ENCODE measurements at regions not wholly inside any gene's neighbourhood (a gene's known extent, or its start where the extent isn't known, plus 50 kb on each side); places are given as distances from the start of the nearest gene placed in this dataset.

DNA sequence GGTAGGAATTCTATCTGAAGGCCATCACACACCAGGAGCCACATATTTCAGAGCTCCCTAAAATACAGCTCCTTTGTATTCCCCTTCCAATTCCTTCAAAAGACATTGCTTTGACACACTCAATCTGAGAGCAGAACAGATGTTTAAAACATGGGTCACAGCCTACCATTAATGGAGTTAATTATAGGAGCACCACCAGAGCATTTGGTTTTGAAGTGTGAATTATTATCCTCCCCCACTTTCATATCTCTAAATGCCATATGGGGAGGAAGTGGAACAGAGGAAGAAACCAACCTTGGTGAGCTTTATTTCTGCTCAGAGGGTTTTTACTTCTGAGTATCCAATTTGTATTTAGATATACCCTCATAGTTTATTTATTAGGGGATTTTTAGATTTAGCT, 50.7 kb upstream of the TNFRSF21 start:
- no peaks in the 10 kb centered on the region for H3K36me3 Mint-ChIP-seq (ENCODE audit: low read depth)
- no peaks in the 10 kb centered on the region for H3K9me3 Mint-ChIP-seq
- peaks cover 49% of the 10 kb centered on the region for H3K27me3 Mint-ChIP-seq
- no peak overlapping the region for H3K4me3 Mint-ChIP-seq
- H3K4me1 Mint-ChIP-seq (ENCODE audit: low read depth): peaks cover 28% of the 10 kb centered on the region
- no peak overlapping the region for H3K27ac Mint-ChIP-seq
- intact Hi-C loops (cut with micrococcal nuclease): loop anchor here (5.0 kb wide), 1 partner anchor 77 kb away; no protein-coding TSS in a partner anchor

DNA sequence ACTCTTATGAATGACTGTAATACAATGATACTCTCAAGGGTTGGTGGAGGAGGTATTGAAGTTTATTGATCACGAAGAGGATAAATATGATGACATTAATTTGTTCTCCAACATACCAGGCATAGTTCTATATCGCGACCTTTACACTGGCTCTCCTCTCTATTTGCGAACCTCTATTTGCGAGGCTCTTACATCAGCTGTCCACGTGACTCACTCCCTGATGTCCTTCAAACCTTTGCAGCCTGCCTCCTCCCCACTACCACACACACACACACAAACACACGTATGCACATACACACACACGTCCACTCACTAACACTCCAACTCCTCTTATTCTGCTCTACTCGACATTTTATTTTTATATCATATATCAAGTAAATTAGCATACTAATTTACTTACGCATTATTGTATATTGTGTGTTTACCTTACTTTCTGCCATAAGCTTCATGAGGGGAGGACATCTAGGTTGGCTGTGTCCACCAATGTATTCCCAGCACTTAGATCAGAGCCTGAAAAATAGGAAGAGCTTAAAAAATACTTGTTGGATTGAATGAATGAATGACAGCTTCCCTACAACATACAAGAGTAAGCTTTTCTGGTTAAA, 53.3 kb upstream of the TNFRSF21 start:
- Mint-ChIP-seq H3K4me3 (no peak overlapping the region), H3K4me1 (ENCODE audit: low read depth) (peaks cover 16% of the 10 kb centered on the region), H3K27ac (no peak overlapping the region), H3K9me3 (no peaks in the 10 kb centered on the region), H3K27me3 (peaks cover 51% of the 10 kb centered on the region), H3K36me3 (ENCODE audit: low read depth) (no peaks in the 10 kb centered on the region)
- intact Hi-C loops (cut with micrococcal nuclease): loop anchor here (5.0 kb wide), 1 partner anchor 74 kb away; no protein-coding TSS in a partner anchor

DNA sequence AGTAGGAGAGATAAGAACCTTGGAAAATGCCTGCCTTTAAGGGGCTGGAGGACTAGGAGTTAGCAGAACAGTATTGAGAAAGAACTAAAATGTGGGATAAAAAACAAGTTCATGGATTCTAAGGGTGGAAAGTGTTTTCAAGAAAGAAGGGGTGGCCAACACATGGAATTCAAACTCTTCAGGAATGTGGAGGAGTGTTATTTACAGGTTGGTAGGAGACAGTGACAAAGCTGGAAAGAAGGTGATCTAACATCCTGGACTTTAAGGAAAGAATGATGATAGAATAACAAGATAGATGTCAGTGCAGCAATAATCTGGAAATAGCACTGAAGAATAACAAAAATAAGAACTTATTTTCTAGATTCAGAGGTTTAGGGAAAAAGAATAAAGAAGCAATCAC, 54.0 kb upstream of the TNFRSF21 start:
- Mint-ChIP-seq H3K4me3 (no peak overlapping the region), H3K27ac (no peak overlapping the region), H3K4me1 (ENCODE audit: low read depth) (peaks cover 9% of the 10 kb centered on the region), H3K9me3 (no peaks in the 10 kb centered on the region), H3K27me3 (peaks cover 50% of the 10 kb centered on the region), H3K36me3 (ENCODE audit: low read depth) (no peaks in the 10 kb centered on the region)
- intact Hi-C loops (cut with micrococcal nuclease): loop anchor here (5.0 kb wide), 1 partner anchor 74 kb away; no protein-coding TSS in a partner anchor

DNA sequence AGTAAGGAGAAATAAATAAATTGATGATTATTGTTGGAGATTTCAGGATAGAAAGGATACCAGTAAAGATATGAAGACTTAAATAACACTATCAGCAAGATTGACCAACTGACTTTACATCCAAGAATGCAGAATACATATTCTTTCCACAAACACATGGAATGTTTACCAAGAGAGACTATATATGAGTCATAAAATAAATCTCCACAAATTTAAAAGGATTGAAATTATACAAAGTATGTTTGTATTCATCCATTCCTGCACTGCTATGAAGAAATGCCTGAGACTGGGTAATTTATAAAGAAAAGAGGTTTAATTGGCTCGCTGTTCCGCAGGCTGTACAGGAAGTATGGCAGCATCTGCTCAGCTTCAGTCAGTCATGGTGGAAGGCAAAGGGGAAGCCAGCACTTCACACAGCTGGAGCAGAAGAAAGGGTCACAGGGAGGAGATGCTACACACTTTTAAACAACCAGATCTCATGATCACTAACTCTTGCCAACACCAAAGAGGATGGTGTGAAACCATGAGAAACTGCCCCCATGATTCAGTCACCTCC, 56.7 kb upstream of the TNFRSF21 start:
- H3K4me3 Mint-ChIP-seq: no peak overlapping the region
- H3K9me3 Mint-ChIP-seq: no peaks in the 10 kb centered on the region
- H3K27me3 Mint-ChIP-seq: peaks cover 45% of the 10 kb centered on the region
- H3K36me3 Mint-ChIP-seq (ENCODE audit: low read depth): no peaks in the 10 kb centered on the region
- no peak overlapping the region for H3K27ac Mint-ChIP-seq
- intact Hi-C loops (cut with micrococcal nuclease): no loop called here
- H3K4me1 Mint-ChIP-seq (ENCODE audit: low read depth): no peaks in the 10 kb centered on the region

DNA sequence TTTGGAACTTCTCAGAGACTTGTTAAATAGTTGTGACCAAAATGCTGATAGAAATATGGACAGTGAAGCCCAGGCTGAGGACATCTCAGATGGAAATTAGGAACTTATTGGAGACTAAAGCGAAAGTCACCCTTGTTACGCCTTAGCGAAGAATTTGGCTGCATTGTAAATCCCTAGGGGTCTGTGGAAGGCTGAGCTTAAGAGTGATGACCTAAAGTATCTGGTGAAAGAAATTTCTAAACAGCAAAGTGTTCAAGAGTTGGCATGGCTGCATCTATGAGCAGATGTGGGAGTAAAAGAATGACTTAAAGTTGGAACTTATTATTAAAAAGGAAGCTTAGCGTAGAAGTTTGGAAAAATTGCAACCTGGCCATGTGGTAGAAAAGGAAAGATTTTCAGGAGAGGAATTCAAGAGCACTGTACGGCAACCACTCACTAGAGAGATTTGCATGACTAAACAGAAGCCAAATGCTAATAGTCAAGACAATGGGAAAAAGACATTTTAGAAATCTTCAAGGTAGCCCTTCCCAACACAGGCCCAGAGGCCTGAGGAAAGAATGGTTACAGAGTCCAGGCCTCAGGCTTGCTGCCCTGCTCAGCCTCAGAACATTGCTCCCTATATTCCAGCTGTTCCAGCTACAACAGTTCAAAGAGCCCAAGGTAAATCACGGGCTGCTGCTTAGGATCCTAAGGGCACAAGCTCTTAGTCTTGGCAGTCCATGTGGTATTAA, 61.6 kb upstream of the TNFRSF21 start:
- H3K36me3 Mint-ChIP-seq (ENCODE audit: low read depth): no peaks in the 10 kb centered on the region

DNA sequence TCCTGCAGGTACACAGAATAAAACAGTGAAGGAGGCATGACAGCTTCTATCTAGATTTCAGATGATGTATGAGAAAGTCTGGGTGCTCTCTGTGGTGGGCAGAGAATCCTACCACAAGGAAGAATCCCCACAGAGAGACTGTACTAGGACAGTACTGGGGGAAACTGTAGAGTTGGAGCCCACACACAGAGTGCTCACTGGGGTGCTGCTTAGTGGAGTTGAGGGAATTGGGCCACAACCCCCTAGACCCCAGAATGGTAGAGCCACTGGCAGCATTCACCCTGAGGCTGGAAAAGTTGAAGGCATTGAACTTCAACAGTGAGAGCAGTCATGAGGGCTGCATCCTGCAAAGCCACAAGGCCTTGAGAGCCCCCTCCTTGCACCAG, 62.2 kb upstream of the TNFRSF21 start:
- Mint-ChIP-seq H3K9me3 (no peaks in the 10 kb centered on the region), H3K4me1 (ENCODE audit: low read depth) (peaks cover 14% of the 10 kb centered on the region), H3K27ac (no peak overlapping the region), H3K36me3 (ENCODE audit: low read depth) (no peaks in the 10 kb centered on the region), H3K4me3 (no peak overlapping the region), H3K27me3 (peaks cover 34% of the 10 kb centered on the region)
- intact Hi-C loops (cut with micrococcal nuclease): no loop called here

More for the DNA sequence above, 61.6 kb upstream of the TNFRSF21 start:
- peaks cover 11% of the 10 kb centered on the region for H3K4me1 Mint-ChIP-seq (ENCODE audit: low read depth)
- H3K27me3 Mint-ChIP-seq: peaks cover 32% of the 10 kb centered on the region
- no peak overlapping the region for H3K4me3 Mint-ChIP-seq
- intact Hi-C loops (cut with micrococcal nuclease): no loop called here
- H3K27ac Mint-ChIP-seq: no peak overlapping the region
- H3K9me3 Mint-ChIP-seq: no peaks in the 10 kb centered on the region

DNA sequence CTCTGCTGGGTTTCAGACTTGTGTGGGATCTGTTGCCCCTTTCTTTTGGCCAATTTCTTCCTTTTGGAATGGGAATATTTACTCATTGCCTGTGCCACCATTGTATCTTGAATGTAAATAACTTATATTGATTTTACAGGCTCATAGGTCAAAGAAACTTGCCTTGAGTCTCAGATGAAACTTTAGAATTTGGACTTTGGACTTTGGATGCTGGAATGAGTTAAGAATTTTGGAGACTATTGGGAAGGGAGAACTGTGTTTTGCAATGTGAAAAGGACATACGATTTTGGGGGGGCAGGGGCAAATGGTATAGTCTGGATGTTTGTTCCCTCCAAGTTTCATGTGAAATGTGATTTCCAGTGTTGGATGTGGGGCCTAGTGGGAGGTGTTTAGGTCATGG, 62.6 kb upstream of the TNFRSF21 start:
- H3K9me3 Mint-ChIP-seq: no peaks in the 10 kb centered on the region
- H3K4me3 Mint-ChIP-seq: no peak overlapping the region
- peaks cover 19% of the 10 kb centered on the region for H3K4me1 Mint-ChIP-seq (ENCODE audit: low read depth)
- peaks cover 36% of the 10 kb centered on the region for H3K27me3 Mint-ChIP-seq
- H3K27ac Mint-ChIP-seq: no peak overlapping the region
- H3K36me3 Mint-ChIP-seq (ENCODE audit: low read depth): no peaks in the 10 kb centered on the region
- intact Hi-C loops (cut with micrococcal nuclease): no loop called here

DNA sequence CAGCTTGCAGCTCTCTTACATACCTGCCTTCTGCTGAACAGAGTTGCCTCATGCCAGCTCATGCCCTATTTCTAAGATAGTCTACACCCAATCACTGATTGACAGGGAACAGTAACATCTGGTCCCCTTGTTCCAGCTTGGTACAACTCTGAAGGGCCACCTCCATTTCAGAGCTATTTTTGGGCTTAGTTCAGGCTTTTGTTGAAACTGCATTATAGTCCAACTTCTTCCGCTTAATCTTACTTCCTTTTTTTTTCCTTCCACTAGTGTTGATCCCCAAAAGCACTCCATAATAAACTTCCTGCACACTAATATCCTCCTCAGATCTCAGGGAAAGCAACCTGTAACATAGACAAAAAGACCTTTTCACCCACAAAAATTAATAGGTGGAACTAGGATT, 65.7 kb upstream of the TNFRSF21 start:
- Mint-ChIP-seq H3K4me1 (ENCODE audit: low read depth) (peaks cover 44% of the 10 kb centered on the region), H3K36me3 (ENCODE audit: low read depth) (no peaks in the 10 kb centered on the region), H3K9me3 (no peaks in the 10 kb centered on the region), H3K27me3 (peaks cover 48% of the 10 kb centered on the region), H3K4me3 (no peak overlapping the region), H3K27ac (no peak overlapping the region)
- intact Hi-C loops (cut with micrococcal nuclease): no loop called here

DNA sequence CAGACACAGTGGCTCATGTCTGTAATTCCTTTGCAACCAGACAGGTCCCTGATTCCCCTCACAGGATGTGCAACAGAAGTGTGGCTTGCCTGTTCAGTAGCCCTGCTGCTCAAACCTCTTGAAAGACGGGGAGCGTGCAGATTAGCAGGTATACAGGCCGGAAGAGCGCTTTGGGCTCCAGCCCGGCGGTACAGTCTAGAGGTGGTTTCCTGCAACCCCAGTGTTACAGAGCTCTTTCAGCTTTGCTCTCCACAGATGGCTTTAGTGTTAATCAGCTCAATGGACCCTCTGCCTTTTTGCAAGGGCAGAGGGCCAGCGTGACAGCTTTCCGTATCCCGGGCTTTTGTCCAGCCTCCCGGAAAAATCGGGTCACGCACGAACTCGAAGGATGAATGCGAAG, 67.2 kb upstream of the TNFRSF21 start:
- Mint-ChIP-seq H3K4me1 (ENCODE audit: low read depth) (peaks cover 48% of the 10 kb centered on the region), H3K36me3 (ENCODE audit: low read depth) (no peaks in the 10 kb centered on the region), H3K27ac (no peak overlapping the region), H3K27me3 (peaks cover 49% of the 10 kb centered on the region), H3K9me3 (no peaks in the 10 kb centered on the region), H3K4me3 (no peak overlapping the region)
- intact Hi-C loops (cut with micrococcal nuclease): no loop called here

DNA sequence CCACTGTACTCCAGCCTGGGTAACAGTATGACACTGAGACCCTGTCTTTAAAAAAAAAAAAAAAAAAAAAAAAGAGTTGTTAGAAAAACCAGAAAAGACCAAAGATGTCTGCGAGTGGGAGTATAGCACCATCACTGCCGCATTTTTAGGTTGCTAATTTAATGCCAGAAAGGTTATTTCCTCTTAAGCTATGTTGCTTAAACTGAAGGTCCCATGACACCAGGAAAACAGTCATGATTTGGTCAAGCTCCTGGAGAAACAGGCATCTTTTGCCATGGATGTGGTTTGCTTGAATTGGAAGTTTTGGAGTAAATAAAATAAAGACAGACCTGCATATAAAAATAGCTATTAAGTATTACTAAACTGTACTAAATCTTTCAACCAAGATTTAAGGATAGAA, 68.3 kb upstream of the TNFRSF21 start:
- intact Hi-C loops (cut with micrococcal nuclease): no loop called here
- Mint-ChIP-seq H3K4me1 (ENCODE audit: low read depth) (peaks cover 48% of the 10 kb centered on the region), H3K36me3 (ENCODE audit: low read depth) (no peaks in the 10 kb centered on the region)

DNA sequence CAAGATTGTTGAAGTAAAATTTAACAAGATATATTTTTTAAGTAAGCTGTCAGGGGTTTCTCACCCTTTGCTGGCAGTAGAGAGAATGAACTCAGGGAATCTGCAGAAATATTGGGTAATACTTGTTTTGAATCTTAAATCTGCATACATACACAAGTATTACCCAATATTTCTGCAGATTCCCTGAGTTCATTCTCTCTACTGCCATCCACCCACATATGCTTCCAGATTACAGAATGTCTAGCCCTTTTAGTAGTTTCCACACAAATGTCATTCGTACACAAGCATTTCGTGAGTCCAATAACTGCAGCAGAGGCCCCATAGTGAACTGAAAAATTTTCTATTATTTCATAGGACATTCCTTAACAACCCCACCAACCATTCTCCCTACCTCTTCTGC, 69.6 kb upstream of the TNFRSF21 start:
- peaks cover 48% of the 10 kb centered on the region for H3K4me1 Mint-ChIP-seq (ENCODE audit: low read depth)
- no peak overlapping the region for H3K27ac Mint-ChIP-seq
- peaks cover 49% of the 10 kb centered on the region for H3K27me3 Mint-ChIP-seq
- no peaks in the 10 kb centered on the region for H3K36me3 Mint-ChIP-seq (ENCODE audit: low read depth)
- H3K4me3 Mint-ChIP-seq: no peak overlapping the region
- intact Hi-C loops (cut with micrococcal nuclease): no loop called here
- peaks cover 6% of the 10 kb centered on the region for H3K9me3 Mint-ChIP-seq

More for the DNA sequence above, 68.3 kb upstream of the TNFRSF21 start:
- Mint-ChIP-seq H3K27me3 (peaks cover 48% of the 10 kb centered on the region), H3K4me3 (no peak overlapping the region), H3K27ac (no peak overlapping the region), H3K9me3 (no peaks in the 10 kb centered on the region)

DNA sequence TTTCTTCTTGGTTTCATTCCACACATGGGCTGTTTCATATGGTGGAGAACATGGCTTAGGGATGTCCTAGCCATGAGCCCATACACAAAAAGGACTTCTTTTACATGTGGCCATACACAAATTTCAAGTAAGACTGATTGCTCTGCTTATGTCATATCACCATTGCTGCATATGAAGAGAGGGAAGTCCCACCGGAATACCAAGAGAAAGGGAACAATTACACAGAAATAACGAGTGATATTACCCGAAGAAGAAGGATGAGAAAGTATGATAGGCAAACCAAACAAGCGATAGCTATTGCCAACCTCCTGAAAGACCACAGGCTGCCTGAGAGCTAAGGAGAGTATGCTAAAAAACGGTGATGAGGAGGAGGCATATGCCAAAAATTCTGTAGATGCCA, 70.5 kb upstream of the TNFRSF21 start:
- no peaks in the 10 kb centered on the region for H3K36me3 Mint-ChIP-seq (ENCODE audit: low read depth)
- peaks cover 8% of the 10 kb centered on the region for H3K9me3 Mint-ChIP-seq
- H3K4me3 Mint-ChIP-seq: no peak overlapping the region
- no peak overlapping the region for H3K27ac Mint-ChIP-seq
- H3K4me1 Mint-ChIP-seq (ENCODE audit: low read depth): peaks cover 42% of the 10 kb centered on the region
- intact Hi-C loops (cut with micrococcal nuclease): no loop called here
- H3K27me3 Mint-ChIP-seq: peaks cover 50% of the 10 kb centered on the region

DNA sequence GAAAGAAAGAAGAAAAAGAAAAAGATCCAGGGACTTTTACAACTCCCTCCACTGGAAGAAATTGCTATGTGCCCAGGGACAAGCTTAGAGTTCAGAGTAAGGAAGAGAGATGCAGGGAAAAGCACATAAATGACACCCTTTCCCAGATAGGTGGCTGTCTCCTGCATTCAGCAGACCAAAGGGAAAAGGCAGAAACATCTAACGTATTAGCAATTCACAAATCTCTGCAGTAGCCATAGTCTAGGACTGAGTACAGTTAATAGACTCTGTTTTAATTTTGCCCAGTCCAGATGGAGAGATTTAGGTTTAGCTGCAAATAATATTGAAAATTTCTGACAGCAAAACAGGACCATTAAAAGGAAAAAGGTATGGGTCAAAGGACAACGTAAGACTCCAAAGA, 71.3 kb upstream of the TNFRSF21 start:
- peaks cover 15% of the 10 kb centered on the region for H3K9me3 Mint-ChIP-seq
- intact Hi-C loops (cut with micrococcal nuclease): no loop called here
- H3K4me3 Mint-ChIP-seq: no peak overlapping the region
- peaks cover 37% of the 10 kb centered on the region for H3K4me1 Mint-ChIP-seq (ENCODE audit: low read depth)
- no peaks in the 10 kb centered on the region for H3K36me3 Mint-ChIP-seq (ENCODE audit: low read depth)
- H3K27ac Mint-ChIP-seq: no peak overlapping the region
- H3K27me3 Mint-ChIP-seq: peaks cover 53% of the 10 kb centered on the region

DNA sequence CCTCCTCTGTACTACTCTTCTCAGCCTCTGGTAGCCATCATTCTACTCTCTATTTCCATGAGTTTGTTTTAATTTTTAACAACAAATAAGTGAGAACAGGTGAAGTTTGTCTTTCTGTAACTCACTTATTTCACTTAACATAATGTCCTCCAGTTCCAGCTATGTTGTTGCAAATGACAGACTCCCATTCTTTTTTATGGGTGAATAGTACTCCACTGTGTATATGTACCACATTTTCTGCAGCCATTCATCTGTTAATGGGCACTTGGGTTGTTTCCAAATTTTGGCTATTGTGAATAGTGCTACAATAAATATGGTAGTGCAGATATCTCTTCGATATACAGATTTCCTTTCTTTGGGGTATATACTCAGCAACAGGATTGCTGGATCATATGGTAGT, 73.7 kb upstream of the TNFRSF21 start:
- Mint-ChIP-seq H3K4me3 (no peak overlapping the region), H3K9me3 (peaks cover 15% of the 10 kb centered on the region), H3K36me3 (ENCODE audit: low read depth) (no peaks in the 10 kb centered on the region), H3K27ac (no peak overlapping the region), H3K27me3 (peaks cover 47% of the 10 kb centered on the region), H3K4me1 (ENCODE audit: low read depth) (peaks cover 24% of the 10 kb centered on the region)
- intact Hi-C loops (cut with micrococcal nuclease): no loop called here

Data from dendritic cell treated with granulocyte-macrophage colony-stimulating factor and Interleukin-4, amounts not matched to agents 40 ng/mL and 50 ng/mL, for 4 days (primary cell).